ENCODE measurements at regions not wholly inside any gene's neighbourhood (a gene's known extent, or its start where the extent isn't known, plus 50 kb on each side); places are given as distances from the start of the nearest gene placed in this dataset.

GRCh38 chr3:130820976-130821375 lies 72.9 kb upstream of the ATP2C1 start:
- TF ChIP-seq EP300 (IDR thresholded peaks at IDR 0.05; ENCODE audit: low read depth) (no peak), POLR2AphosphoS5 (IDR thresholded peaks at IDR 0.05) (no peak)
